ENCODE measurements at regions not wholly inside any gene's neighbourhood (a gene's known extent, or its start where the extent isn't known, plus 50 kb on each side); places are given as distances from the start of the nearest gene placed in this dataset.

DNA sequence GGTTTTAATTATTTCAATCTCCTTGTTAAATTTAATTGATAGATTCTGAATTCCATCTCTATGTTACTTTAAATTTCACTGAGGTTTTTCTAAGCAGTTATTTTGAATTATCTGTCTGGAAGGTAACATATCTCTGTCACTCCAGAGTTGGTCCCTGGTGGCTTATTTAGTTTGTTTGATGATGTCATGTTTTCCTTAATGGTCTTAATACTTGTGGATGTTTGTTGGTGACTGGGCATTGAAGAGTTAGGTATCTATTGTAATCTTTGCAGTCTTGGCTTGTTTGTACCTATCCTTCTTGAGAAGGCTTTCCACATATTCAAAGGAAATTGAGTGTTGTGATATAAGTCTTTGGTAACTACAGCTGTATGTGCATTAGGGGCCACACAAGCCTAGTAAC is 810.0 kb upstream of the NEGR1 start:
- TF ChIP-seq POLR2A (IDR thresholded peaks at IDR 0.05), result no peak
- TF ChIP-seq, protein P1, sequence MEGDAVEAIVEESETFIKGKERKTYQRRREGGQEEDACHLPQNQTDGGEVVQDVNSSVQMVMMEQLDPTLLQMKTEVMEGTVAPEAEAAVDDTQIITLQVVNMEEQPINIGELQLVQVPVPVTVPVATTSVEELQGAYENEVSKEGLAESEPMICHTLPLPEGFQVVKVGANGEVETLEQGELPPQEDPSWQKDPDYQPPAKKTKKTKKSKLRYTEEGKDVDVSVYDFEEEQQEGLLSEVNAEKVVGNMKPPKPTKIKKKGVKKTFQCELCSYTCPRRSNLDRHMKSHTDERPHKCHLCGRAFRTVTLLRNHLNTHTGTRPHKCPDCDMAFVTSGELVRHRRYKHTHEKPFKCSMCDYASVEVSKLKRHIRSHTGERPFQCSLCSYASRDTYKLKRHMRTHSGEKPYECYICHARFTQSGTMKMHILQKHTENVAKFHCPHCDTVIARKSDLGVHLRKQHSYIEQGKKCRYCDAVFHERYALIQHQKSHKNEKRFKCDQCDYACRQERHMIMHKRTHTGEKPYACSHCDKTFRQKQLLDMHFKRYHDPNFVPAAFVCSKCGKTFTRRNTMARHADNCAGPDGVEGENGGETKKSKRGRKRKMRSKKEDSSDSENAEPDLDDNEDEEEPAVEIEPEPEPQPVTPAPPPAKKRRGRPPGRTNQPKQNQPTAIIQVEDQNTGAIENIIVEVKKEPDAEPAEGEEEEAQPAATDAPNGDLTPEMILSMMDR (IDR thresholded peaks at IDR 0.05), result no peak
- H3K27ac ChIP-seq, result no peak overlapping the region
- intact Hi-C loops (cut with DNase I), result no loop called here
- H3K9me3 ChIP-seq, result peaks cover 0 to 15% (median 0%) of the 10 kb centered on the region in 12 donors
- no peaks in the 10 kb centered on the region for H3K4me1 ChIP-seq
- H3K4me3 ChIP-seq, result no peak overlapping the region
- H3K36me3 ChIP-seq, result no peaks in the 10 kb centered on the region
- DNase-seq, result no peak
- ATAC-seq, result no peak
- no peaks in the 10 kb centered on the region for H3K27me3 ChIP-seq

DNA sequence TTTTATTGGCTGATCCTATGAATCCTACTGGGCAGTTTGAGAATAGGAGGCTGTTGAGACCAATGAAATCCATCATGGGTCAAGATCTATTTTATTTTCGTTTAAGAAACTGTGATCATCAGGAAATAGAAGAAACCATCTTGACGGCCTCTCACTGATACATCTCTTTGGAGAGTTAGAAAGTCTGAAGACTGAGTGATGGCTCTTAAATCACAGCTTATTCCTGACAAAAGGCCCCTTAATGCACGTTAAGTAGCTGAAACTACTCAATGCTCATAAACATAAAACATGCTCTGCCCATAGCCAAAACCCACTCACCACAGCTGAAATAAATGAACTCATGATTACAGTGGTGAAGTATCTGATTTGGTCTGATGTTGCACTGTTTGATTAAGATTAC is 784.5 kb upstream of the NEGR1 start:
- no peak overlapping the region for H3K4me3 ChIP-seq
- ATAC-seq, result no peak
- no peak for DNase-seq
- peaks cover 0 to 5% (median 0%) of the 10 kb centered on the region in 12 donors for H3K9me3 ChIP-seq
- H3K4me1 ChIP-seq, result no peaks in the 10 kb centered on the region
- no peaks in the 10 kb centered on the region for H3K27me3 ChIP-seq
- TF ChIP-seq, protein P1 (IDR thresholded peaks at IDR 0.05), result no peak
- no peak for TF ChIP-seq POLR2A (IDR thresholded peaks at IDR 0.05)
- intact Hi-C loops (cut with DNase I), result no loop called here
- 38 to 48% (median 45%) methylated on average over 3 of the region's 3 CpGs for WGBS, 4 donors
- H3K27ac ChIP-seq, result no peak overlapping the region
- no peaks in the 10 kb centered on the region for H3K36me3 ChIP-seq

DNA sequence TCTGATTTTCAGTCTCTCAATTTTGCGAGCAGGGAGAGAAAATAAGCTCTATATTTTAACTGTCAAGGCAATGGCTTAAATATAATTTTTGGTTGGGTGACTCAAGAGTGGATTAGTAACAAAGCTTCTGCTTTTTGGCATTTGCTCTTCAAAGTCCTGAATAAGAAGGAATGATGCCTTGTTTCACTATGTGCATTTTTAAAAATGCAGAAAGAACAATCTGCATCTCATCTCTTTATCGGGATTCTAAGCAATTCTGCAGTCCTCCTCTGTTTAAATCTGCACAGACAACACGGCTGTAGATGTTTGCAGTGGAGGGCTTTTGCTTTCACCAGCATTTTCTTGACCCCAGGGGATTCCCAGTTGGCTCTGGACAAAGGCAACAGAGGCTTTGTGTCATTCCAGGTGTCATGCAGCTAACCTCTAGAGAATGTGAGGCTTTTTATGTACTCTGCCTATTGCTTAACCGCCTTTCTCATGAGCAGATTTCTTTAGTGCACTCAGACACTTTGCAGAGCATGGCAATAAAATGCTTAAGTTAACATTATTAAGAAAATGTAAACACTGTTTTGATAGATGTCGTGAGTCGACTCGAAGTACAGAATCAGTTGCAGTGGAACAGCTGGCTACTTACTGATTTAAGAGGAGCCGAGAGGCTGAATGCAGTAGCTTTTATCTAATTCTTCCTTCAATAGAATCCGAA is 783.2 kb upstream of the NEGR1 start:
- Histone ChIP-seq H3K36me3 (no peaks in the 10 kb centered on the region), H3K4me3 (no peak overlapping the region), H3K9me3 (peaks cover 0 to 6% (median 0%) of the 10 kb centered on the region in 12 donors), H3K4me1 (no peaks in the 10 kb centered on the region), H3K27ac (no peak overlapping the region), H3K27me3 (no peaks in the 10 kb centered on the region)
- TF ChIP-seq, protein P1 (IDR thresholded peaks at IDR 0.05), result no peak
- TF ChIP-seq POLR2A (IDR thresholded peaks at IDR 0.05), result no peak
- 43 to 54% (median 49%) methylated on average over 9 of the region's 9 CpGs for WGBS, 4 donors
- intact Hi-C loops (cut with DNase I), result no loop called here
- DNase-seq (no peak), ATAC-seq (no peak)

DNA sequence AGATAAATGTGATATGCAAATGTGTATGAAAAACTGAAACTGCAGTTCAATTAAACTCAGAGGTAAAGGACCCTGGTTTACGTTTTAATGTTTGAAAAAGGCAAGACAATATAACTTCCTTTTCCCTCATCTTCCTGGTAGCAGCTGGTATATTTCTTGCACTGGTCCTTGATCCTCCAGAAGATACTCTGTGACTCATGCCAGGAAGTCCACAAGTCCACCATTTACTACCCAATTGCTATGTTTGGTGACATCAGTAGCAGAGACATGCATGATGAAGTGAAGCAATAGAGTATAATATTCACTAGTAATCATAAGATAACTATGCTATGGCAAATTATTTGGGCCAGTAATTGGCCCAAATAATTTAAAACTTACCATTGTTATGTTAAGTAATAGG is 774.5 kb upstream of the NEGR1 start:
- intact Hi-C loops (cut with DNase I), result no loop called here
- Histone ChIP-seq H3K4me1 (no peaks in the 10 kb centered on the region), H3K36me3 (no peaks in the 10 kb centered on the region), H3K27me3 (no peaks in the 10 kb centered on the region), H3K9me3 (peaks cover 0 to 13% (median 0%) of the 10 kb centered on the region in 12 donors), H3K27ac (no peak overlapping the region), H3K4me3 (no peak overlapping the region)
- DNase-seq (no peak), ATAC-seq (no peak)
- WGBS, 4 donors, result 0 to 63% (median 36%) methylated on average over 1 of the region's 1 CpG
- no peak for TF ChIP-seq POLR2A (IDR thresholded peaks at IDR 0.05)
- TF ChIP-seq, protein P1 (IDR thresholded peaks at IDR 0.05), result no peak

Data from heart left ventricle (tissue), 16 donors.